Fibroblast of lung (primary cell): ENCODE measurements at regions not wholly inside any gene's neighbourhood (a gene's known extent, or its start where the extent isn't known, plus 50 kb on each side); places are given as distances from the start of the nearest gene placed in this dataset.

Source experiments
- CTCF ChIP-seq, 2 donors: IDR thresholded peaks in 1 of 2; conservative IDR thresholded peaks in 1 of 2; 1 replicate in 1 of 2; 2 replicates in 1 of 2; pipeline ENCODE4 v1.5.1; 2011 to 2012; ENCODE audit warnings: low read length in 2 of 2, control low read depth in 1 of 2, inconsistent platforms in 1 of 2, low read depth in 1 of 2, mild to moderate bottlenecking in 1 of 2
- EZH2 ChIP-seq: IDR thresholded peaks from 2 replicates; pipeline ENCODE4 v1.5.1; 2012; ENCODE audit warnings: low read length, control low read depth, mild to moderate bottlenecking; ENCODE audit errors: missing control alignments

- no peak for TF ChIP-seq CTCF (conservative IDR thresholded peaks at IDR 0.05 in 1 of 2, IDR thresholded peaks at IDR 0.05 in 1 of 2; ENCODE audit: low read depth in 1 of 2, low read length in 2 of 2)
- TF ChIP-seq EZH2: no peak
Measured at GRCh38 chr15:46296002-46296401, 661.2 kb downstream of the SQOR start.
